Chondrocyte (in vitro differentiated cells): ENCODE measurements at regions not wholly inside any gene's neighbourhood (a gene's known extent, or its start where the extent isn't known, plus 50 kb on each side); places are given as distances from the start of the nearest gene placed in this dataset.

ENCODE experiments used
- DNase-seq: peaks from one replicate; pipeline ENCODE4 v3.0.0; 2021; ENCODE audit warnings: mixed read lengths, low spot score
- H3K27ac Mint-ChIP-seq: one replicate; pipeline ENCODE4 v1.8.0; 2021; ENCODE audit warnings: mild to moderate bottlenecking, moderate library complexity, mixed read lengths; ENCODE audit not compliant: unreplicated experiment
- H3K27me3 Mint-ChIP-seq: 2 replicates; pipeline ENCODE4 v1.8.0; 2021; ENCODE audit warnings: low read depth, mixed read lengths
- H3K36me3 Mint-ChIP-seq: 2 replicates; pipeline ENCODE4 v1.8.0; 2021; ENCODE audit warnings: low read depth, mixed read lengths
- H3K4me1 Mint-ChIP-seq: 2 replicates; pipeline ENCODE4 v1.8.0; 2021; ENCODE audit warnings: low read depth, mild to moderate bottlenecking, mixed read lengths
- H3K4me3 Mint-ChIP-seq: one replicate; pipeline ENCODE4 v1.8.0; 2021; ENCODE audit warnings: mild to moderate bottlenecking, moderate library complexity, mixed read lengths; ENCODE audit not compliant: unreplicated experiment
- H3K9me3 Mint-ChIP-seq: 2 replicates; pipeline ENCODE4 v1.8.0; 2021; ENCODE audit warnings: low read depth, mixed read lengths
- CTCF ChIP-seq: fragments of 200-600 bp; sonication (generic); IDR thresholded peaks from 2 replicates; pipeline ENCODE4 v1.5.0; 2021; ENCODE audit warnings: antibody characterized with exemption, mild to moderate bottlenecking, moderate library complexity

GRCh38 chr17:77033892-77034404, 106.8 kb upstream of the SEC14L1 start:
- Mint-ChIP-seq H3K4me1 (no peaks in the 10 kb centered on the region), H3K4me3 (no peak overlapping the region), H3K27me3 (peaks cover 28% of the 10 kb centered on the region), H3K27ac (no peak overlapping the region), H3K9me3 (peaks cover 7% of the 10 kb centered on the region), H3K36me3 (peaks cover 3% of the 10 kb centered on the region)
- no peak for TF ChIP-seq CTCF
- no peak for DNase-seq

- no peak for TF ChIP-seq CTCF
- no peak overlapping the region for H3K4me3 Mint-ChIP-seq
- H3K27me3 Mint-ChIP-seq, result peaks cover 35% of the 10 kb centered on the region
- no peak overlapping the region for H3K27ac Mint-ChIP-seq
- peaks cover 7% of the 10 kb centered on the region for H3K9me3 Mint-ChIP-seq
- DNase-seq, result peak; percentile 49
- no peaks in the 10 kb centered on the region for H3K4me1 Mint-ChIP-seq
- peaks cover 3% of the 10 kb centered on the region for H3K36me3 Mint-ChIP-seq
These were observed 105.9 kb upstream of the SEC14L1 start for GRCh38 chr17:77034677-77035424.

GRCh38 chr17:77035526-77035925, 105.2 kb upstream of the SEC14L1 start:
- DNase-seq, result peak; percentile 38
- H3K27me3 Mint-ChIP-seq, result peaks cover 37% of the 10 kb centered on the region
- H3K27ac Mint-ChIP-seq, result no peak overlapping the region
- H3K4me1 Mint-ChIP-seq, result no peaks in the 10 kb centered on the region
- TF ChIP-seq CTCF, result no peak
- H3K4me3 Mint-ChIP-seq, result no peak overlapping the region
- peaks cover 7% of the 10 kb centered on the region for H3K9me3 Mint-ChIP-seq
- peaks cover 3% of the 10 kb centered on the region for H3K36me3 Mint-ChIP-seq

GRCh38 chr17:77036136-77036840, 104.5 kb upstream of the SEC14L1 start:
- no peak overlapping the region for H3K27ac Mint-ChIP-seq
- H3K4me3 Mint-ChIP-seq, result no peak overlapping the region
- peaks cover 2% of the 10 kb centered on the region for H3K36me3 Mint-ChIP-seq
- peaks cover 7% of the 10 kb centered on the region for H3K9me3 Mint-ChIP-seq
- H3K4me1 Mint-ChIP-seq, result no peaks in the 10 kb centered on the region
- DNase-seq, result peak; percentile 64
- TF ChIP-seq CTCF, result no peak
- peaks cover 37% of the 10 kb centered on the region for H3K27me3 Mint-ChIP-seq

GRCh38 chr17:77036841-77037381, 103.9 kb upstream of the SEC14L1 start:
- Mint-ChIP-seq H3K27ac (no peak overlapping the region), H3K9me3 (peaks cover 2% of the 10 kb centered on the region), H3K4me1 (no peaks in the 10 kb centered on the region), H3K36me3 (peaks cover 1% of the 10 kb centered on the region), H3K4me3 (no peak overlapping the region), H3K27me3 (peaks cover 37% of the 10 kb centered on the region)
- TF ChIP-seq CTCF, result no peak
- peak; percentile 68 for DNase-seq
